ENCODE measurements at regions not wholly inside any gene's neighbourhood (a gene's known extent, or its start where the extent isn't known, plus 50 kb on each side); places are given as distances from the start of the nearest gene placed in this dataset.

DNA sequence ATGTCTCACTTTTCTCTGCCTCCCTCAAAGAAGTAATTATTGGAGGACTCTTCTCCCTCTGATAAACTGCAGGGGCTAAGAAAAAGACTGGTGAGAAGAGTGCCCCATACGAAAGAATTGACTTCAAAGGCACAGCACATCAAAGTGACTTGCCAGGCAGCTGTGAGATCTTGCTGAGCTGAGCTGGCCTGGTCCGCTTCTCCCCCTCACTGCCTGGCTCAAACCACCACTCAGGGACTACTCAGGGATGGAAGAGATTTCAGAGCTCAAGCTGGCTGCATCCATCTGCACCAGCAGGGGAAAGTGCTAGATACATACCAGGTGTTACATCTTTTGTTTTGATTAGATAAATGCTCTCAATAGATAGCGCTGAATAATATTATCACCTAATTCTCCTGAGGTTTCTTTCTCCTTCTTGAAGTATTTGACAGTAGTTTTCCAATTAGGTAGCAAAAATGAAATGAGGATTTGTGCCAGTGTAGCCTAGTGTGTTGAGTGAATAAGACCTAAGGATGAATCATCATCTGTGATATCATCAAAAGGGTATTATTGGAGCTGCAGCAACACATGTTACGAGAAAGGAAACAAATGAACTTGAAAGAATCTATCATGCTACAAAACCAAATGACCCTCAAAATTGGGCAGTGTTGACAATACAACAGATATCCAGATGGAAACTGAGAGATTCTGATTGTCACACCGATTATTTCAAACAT is 379.8 kb downstream of the TBC1D4 start (continued):
- TF ChIP-seq CHD7 (IDR thresholded peaks at IDR 0.05; ENCODE audit: insufficient replicate concordance, low read length) (no peak), CBX8 (IDR thresholded peaks at IDR 0.05; ENCODE audit: borderline replicate concordance, low read depth, low read length) (no peak), TEAD4 (IDR thresholded peaks at IDR 0.05; ENCODE audit: low read depth, low read length) (no peak), JUN (IDR thresholded peaks at IDR 0.05; ENCODE audit: low read depth, low read length) (no peak), POLR2AphosphoS5 (IDR thresholded peaks at IDR 0.05; ENCODE audit: low read depth, low read length) (no peak), EGR1 (IDR thresholded peaks at IDR 0.05; ENCODE audit: borderline replicate concordance, low read depth, low read length) (no peak), CEBPB (IDR thresholded peaks at IDR 0.05; ENCODE audit: low read depth, low read length) (no peak)
